ENCODE measurements at regions not wholly inside any gene's neighbourhood (a gene's known extent, or its start where the extent isn't known, plus 50 kb on each side); places are given as distances from the start of the nearest gene placed in this dataset.

DNA sequence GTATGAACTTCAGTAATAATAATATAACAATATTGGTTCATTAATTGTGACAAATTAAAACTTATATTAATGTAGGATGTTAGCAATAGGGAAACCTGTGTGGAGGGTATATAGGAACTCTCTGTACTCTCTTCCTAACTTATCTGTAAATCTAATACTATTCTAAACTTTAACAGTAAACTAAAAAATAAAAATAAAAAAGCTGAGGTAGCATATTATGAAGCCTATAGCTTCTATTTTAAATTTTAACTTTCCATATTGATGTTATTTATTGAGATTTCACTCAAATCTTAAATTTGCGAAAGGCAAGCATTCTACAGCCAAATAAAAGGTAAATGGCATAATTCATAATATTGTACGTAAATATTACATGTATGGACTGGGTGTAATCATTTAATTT, 326.4 kb downstream of the MEI4 start:
- H3K4me3 ChIP-seq (ENCODE audit: low read depth, low read length), result no peak overlapping the region
- no peak for TF ChIP-seq CTCF (IDR thresholded peaks at IDR 0.05; ENCODE audit: borderline replicate concordance, insufficient read depth, low read depth, low read length)

- no peak overlapping the region for H3K4me3 ChIP-seq (ENCODE audit: low read depth, low read length)
- no peak for TF ChIP-seq CTCF (IDR thresholded peaks at IDR 0.05; ENCODE audit: borderline replicate concordance, insufficient read depth, low read depth, low read length)
These were observed 333.7 kb downstream of the MEI4 start for GRCh38 chr6:77986380-77987034.

DNA sequence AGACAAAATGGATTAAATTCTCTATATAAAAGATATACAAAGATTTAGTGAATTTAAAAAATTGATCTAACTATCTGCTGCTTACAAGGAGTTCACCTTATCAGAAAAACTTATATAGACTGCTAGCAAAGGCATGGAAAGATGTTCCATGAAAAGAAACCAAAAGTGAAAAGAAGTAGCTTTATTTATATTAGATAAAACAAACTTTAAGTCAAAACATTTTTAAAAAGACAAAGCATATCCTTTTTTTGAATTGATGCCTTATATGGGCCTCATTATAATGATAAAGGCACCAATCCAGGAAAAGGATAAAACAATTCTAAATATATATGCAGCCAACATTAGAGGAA, 334.2 kb downstream of the MEI4 start:
- TF ChIP-seq CTCF (IDR thresholded peaks at IDR 0.05; ENCODE audit: borderline replicate concordance, insufficient read depth, low read depth, low read length), result no peak
- no peak overlapping the region for H3K4me3 ChIP-seq (ENCODE audit: low read depth, low read length)

- TF ChIP-seq CTCF (IDR thresholded peaks at IDR 0.05; ENCODE audit: borderline replicate concordance, insufficient read depth, low read depth, low read length), result no peak
- no peak overlapping the region for H3K4me3 ChIP-seq (ENCODE audit: low read depth, low read length)
These were observed 357.3 kb downstream of the MEI4 start for GRCh38 chr6:78010130-78010529.

DNA sequence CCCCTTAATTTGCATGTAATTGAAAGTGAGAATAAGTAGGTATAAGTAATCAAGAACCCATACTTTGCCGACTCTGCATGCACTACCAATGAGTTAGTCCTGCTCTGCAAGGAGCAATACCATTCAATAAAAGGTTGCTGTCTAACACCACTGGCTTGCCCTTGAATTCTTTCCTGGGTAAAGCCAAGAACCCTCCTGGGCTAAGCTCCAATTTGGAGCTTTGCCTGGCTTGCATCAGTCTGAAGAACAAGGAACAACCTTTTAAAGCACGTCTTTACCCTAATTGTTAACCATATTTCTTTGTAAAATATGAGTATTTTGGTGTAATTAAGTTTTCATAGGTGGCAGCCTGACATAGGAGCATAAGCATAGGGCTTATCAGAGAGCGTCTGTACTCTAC, 367.7 kb downstream of the MEI4 start:
- no peak overlapping the region for H3K4me3 ChIP-seq (ENCODE audit: low read depth, low read length)
- no peak for TF ChIP-seq CTCF (IDR thresholded peaks at IDR 0.05; ENCODE audit: borderline replicate concordance, insufficient read depth, low read depth, low read length)

DNA sequence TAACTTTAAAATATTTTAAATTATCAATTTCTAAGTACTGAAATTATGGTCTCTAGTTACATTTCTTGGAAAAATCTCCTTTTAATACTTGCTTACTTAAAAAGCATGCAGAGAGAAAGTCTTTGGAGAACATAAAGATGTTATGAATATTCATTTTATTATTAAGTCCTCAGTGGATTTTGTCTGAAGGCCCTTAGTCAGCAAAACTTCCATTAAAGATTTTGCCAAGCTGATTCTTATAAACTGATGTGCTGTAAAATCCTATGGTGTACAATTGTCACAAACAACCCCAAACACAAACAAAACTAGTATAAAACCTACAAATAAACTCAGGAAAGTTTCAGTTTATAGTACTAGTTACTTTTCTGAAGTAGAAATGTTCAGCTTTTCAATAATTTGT, 372.7 kb downstream of the MEI4 start:
- TF ChIP-seq CTCF (IDR thresholded peaks at IDR 0.05; ENCODE audit: borderline replicate concordance, insufficient read depth, low read depth, low read length), result no peak
- H3K4me3 ChIP-seq (ENCODE audit: low read depth, low read length), result no peak overlapping the region

- no peak overlapping the region for H3K4me3 ChIP-seq (ENCODE audit: low read depth, low read length)
- TF ChIP-seq CTCF (IDR thresholded peaks at IDR 0.05; ENCODE audit: borderline replicate concordance, insufficient read depth, low read depth, low read length), result no peak
These were observed 378.4 kb downstream of the MEI4 start for GRCh38 chr6:78031228-78031627.
